ENCODE measurements at regions not wholly inside any gene's neighbourhood (a gene's known extent, or its start where the extent isn't known, plus 50 kb on each side); places are given as distances from the start of the nearest gene placed in this dataset.
"Not testable (repeated sequence)": the region's sequence is repeated elsewhere in the genome, so short reads cannot be mapped to it uniquely, and the experiment has no call there.

DNA sequence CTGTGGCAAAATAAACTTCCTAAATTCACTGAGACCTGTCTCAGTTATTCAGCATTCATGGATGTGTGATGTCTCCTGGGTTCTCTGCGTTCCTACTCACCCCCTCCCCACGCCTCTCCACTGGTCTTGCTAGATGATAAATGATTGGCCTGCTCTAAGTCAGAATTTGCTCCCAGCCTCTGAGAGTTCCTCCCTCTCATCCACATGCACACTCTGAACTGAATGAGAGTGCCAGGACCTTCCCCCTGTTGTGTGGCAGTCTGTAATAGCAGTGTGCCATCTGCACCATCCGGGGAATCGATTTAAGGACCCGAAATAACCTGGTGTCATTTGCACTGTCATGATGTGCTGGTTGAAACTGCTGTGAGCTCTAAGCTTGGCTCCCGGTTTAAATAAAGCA, 135.8 kb upstream of the AFDN start:
- no peak for DNase-seq

DNA sequence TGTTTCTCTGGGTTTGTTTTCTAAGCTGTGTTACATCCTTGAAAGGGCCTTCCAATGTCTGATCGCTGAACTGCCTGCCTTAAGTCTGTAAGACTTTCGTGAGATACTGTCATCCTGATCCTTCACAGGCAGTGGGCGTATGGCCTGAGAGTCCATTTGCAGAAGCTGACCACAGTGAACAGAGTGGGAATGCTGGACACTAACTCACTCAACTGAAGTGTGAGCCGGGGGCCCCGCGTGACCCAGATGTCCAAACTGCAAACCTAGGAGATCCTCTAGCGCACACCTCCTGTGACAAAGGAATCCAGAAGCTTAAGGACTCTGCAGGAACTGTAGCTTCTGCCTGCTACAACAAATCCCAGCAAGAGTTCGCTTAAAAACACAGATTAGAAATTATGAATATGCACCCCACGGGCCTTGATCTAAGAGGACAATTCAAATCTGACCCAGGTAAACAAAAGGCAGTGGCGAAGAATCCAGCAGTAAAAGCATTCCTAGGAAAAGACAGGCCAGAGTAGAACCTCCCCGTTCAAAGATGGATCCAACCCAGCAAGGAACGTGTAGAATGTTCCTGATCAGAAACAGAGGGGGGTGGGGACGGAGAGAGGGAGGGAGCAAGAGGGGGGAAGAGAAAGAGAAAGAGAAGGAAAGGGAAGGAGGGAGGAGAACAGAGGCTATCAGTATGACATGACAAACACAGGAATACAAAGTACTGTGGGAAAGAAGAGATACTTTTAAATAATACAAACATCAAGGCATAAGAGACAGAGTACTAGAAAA, 135.0 kb upstream of the AFDN start:
- no peak for DNase-seq

DNA sequence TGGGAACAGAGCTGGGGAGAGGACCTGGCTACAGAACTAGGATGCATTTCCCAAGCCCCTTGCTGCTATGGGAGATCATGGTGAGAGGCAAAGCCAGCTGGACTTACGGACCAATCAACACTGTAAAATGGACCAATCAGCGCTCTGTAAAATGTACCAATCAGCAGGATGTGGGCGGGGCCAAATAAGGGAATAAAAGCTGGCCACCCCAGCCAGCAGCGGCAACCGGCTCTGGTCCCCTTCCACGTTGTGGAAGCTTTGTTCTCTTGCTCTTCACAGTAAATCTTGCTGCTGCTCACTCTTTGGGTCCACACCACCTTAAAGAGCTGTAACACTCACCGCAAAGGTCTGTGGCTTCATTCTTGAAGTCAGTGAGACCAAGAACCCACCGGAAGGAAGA, 133.2 kb upstream of the AFDN start:
- not testable (repeated sequence) for DNase-seq

DNA sequence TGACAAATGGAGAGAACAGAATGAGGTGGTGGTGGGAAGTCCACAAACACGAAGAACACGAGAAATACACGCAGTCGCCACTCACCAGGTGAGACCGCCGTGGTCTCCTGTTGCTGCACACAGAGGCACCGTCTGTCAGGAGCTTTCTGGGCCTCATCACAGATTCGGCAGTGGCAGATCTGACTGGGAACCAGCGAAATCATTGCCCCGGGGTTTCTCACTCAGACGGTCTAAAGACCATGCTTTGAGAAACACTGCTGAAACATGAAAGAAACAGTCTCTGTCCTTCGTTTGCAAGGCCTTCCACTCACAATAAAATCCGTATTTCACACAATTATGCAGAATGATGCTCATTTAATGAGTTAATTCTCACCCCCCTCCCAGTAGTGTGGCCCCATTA, 130.9 kb upstream of the AFDN start:
- no peak for DNase-seq

DNA sequence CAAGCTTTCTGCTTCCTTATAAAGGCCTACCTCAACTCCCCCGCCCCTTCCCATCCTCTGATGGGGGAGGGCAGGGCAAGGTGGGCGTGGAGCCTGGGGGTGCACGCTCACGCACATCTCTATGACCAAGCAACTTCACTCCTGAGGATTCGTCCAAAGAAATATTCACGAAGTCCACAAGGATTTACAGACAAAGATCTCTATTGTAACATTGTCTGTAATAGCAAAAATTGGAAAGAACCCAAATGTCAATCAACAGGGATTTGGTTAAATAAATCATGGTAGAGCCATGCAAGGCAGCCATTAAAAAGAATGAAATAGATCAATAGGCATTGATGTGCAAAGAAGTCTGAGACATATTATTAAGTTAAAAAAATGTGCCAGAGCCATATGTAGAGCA, 130.4 kb upstream of the AFDN start:
- no peak for DNase-seq

DNA sequence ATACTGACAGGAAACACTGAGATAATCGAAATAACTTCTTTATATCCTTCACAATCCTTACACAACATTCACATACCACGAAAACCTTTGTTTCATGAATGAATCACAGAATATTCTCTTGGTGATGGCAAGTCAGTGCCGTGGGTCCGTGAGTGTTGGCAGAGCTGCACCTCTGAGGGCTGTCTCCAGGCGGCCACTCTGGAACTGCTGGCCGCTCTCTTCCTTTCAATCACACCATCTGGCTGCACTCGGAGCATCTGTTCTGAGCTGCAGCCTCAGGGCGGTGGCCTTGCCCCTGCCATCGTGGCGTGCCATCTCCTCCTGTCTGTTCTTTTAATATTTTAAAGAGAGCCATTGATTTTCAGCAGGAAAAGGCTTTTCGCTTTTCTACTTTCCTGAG, 129.4 kb upstream of the AFDN start:
- DNase-seq: no peak

DNA sequence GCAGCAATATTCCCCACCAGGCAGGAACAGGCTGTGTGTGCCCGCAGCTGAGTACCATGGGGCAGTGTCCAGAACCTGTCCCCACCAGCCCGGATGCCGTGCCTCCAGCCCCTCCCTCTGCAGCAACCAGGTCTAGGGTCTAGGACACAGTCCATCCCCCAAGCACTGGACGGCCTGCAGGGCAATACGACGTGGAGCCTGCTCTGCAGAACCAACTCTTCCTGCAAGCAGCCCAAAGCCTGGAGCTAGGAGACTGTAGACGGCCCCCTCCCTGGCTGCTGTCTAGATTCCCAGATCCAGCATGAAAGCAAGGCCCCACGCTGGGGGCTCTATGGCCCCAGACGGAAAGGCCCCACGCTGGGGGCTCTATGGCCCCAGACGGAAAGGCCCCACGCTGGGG, 128.2 kb upstream of the AFDN start:
- DNase-seq: no peak

DNA sequence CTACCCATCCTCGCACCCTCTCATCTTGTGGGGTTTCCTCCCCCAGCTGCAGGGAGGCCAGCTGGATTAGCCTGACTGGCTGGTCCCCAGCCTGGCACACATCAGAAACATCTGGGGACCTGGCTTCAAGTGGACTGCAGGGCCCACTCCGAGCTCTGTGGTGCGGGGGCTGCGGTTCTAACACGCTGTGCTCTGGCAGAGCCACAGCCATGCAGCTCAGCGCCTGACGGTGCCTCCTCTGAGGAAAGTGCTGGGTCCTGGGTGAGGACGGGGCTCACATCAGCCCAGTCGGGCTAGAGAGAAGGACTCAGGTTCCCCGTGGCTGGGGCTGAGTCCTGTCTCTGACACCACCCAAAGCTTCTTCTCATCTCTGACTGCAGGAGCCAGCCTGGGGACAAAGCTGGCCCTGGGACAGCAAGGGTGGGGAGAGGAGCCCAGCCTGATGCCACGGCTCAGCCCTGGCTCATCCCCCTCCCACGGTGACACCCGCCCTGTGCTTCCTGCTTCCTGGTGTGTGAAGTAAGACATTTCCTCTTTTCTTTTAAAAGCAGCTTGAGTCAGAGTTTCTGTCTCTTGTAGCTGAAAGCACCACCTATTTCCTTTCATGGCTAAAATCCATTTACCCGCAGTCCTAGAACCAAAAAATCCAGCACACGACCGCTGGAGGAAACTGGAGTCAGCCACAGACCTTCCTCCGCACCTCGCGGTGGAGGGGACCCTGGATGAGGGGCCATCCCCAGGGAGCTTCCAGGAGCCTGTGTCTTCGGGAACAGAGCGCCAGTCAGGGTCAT, 127.4 kb upstream of the AFDN start:
- peak; percentile 56 to 76 for DNase-seq

DNA sequence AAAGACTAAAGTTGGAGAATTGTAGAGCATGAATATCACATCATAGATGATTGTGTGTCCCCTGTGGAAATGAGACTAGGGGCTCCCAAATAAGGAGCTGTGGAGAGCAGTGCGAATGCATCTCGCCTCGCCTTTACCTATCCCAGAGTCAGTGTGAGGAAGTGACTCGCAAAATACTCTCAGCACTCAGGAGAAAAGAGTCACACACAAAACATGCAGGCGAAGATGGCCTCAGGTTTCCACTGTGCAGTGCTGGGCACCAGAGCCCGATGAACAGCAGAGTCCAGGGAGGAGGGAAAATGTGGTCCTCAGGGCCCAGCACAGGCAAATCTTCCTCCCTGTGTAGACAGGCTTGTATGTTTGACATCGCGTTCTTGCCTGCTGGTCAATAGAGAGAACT, 126.5 kb upstream of the AFDN start:
- no peak for DNase-seq

DNA sequence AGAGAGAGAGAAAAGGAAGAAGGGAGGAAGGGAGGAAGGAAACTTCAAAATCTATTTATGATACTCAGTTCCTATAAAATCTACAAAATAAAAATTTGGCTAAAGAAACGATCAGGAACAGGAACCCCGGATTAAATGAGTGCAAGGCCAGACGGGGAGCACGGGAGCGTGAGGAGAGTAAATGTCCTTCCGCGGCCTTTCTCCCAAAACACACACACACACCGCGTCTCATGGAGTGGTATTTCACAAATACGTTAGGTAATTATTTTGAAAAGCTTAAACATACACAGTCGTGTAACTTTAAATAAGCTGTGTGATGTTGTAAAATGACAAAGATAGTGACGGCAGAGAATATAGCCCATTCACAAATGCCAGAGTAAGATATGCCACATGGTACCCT, 125.7 kb upstream of the AFDN start:
- no peak for DNase-seq

DNA sequence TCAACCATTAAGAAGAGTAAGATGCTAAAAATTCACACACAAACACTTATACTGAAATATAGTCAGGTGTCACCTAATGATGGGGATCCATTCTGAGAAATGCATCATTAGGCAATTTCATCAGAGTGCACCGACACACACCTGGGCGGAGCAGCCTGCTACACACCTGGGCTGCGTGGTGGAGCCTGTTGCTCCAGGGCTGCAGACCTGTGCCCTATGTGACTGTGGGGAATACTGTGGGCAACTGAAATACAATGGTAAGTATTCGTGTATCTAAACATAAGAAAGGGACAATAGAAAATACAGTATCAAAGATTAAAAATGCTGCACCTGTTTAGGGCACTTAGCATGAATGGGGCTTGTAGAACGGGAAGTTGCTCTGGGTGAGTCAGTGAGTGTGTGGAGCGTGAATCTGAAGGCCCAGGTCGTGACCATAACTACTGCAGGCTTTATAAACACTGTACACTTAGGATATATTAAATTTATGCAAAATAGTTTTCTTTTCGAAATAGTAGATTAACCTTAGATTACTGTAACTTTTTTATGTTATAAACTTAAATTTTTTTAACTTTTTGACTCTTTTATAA, 124.4 kb upstream of the AFDN start:
- DNase-seq: no peak

DNA sequence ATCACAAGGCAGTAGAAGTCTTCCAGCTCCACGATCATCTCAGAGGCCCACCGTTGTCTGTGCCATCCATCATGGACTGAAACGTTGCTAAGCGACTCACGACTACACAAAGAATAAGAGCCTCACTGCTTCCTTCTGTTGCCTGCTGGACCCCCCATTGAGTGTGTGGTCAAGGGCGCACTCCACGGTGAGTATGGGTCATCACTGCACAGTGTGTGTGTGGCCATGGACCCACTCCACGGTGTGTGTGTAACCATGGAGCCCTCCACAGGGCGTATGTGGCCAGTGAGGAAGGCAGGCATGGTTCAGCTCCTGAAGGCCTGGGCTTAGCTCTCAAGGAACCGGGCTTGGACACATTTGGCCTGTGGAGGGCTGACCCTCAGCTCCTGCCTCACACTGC, 123.4 kb upstream of the AFDN start:
- no peak for DNase-seq

DNA sequence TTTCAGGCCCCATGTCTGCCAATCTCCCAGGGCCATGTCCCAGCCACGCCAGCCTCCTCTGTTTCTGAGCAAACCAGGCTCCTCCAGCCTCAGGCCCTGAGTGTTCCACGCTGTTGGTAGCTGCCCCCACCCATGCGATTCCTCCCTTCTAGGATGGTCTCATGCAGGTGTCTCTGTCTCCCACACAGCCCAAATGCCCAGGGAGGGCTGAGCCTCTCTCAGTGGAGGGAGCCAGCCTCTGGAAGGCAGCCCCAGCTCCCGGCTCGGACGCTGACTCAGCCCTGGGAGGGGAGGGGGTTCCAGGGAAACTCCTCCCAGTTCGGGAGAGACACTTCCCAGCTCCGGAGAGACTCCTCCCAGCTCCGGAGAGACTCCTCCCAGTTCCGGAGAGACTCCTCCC, 122.9 kb upstream of the AFDN start:
- no peak for DNase-seq

DNA sequence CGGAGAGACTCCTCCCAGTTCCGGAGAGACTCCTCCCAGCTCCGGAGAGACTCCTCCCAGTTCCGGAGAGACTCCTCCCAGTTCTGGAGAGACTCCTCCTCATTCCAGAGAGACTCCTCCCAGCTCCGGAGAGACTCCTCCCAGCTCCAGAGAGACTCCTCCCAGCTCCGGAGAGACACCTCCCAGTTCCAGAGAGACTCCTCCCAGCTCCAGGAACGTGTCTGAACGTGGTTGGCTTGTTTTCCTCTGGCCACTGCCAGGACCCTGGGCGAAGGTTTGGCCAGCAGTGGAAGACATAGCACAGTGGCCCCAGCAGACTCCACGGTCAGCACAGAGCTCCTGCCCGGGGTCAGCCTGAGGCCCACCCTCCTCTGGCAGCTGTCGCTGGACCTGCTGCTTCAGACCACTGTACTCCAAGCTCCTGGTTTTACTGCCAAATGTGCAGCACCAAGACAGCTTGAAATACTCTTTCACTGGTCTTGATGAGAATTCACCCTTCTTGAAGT, 122.3 kb upstream of the AFDN start:
- no peak for DNase-seq

DNA sequence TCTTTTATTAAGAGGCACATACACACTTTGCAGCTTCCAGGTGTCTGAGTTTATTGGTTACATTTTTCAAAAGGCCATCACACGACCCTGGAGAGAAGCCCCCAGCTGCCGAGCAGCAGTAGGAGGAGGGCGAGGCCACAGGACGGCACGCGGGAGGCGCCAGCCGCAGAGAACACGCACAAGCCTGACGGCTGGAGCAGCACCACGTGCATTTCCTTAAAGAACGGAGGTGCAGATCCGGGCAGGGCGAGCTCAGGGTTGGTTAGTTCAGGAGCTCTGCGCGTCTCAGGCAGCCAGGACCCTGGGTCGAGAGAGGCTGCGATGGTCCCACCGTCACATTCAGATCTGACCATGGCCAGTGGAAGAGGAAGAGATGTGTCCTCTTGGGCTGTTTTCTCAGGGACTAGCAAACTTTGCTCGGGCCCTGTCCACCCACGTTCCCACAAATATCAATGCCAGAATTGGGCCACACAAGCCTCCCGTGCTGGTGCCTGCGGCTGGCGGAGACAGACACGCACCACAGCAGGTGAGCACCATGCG, 121.4 kb upstream of the AFDN start:
- no peak for DNase-seq

DNA sequence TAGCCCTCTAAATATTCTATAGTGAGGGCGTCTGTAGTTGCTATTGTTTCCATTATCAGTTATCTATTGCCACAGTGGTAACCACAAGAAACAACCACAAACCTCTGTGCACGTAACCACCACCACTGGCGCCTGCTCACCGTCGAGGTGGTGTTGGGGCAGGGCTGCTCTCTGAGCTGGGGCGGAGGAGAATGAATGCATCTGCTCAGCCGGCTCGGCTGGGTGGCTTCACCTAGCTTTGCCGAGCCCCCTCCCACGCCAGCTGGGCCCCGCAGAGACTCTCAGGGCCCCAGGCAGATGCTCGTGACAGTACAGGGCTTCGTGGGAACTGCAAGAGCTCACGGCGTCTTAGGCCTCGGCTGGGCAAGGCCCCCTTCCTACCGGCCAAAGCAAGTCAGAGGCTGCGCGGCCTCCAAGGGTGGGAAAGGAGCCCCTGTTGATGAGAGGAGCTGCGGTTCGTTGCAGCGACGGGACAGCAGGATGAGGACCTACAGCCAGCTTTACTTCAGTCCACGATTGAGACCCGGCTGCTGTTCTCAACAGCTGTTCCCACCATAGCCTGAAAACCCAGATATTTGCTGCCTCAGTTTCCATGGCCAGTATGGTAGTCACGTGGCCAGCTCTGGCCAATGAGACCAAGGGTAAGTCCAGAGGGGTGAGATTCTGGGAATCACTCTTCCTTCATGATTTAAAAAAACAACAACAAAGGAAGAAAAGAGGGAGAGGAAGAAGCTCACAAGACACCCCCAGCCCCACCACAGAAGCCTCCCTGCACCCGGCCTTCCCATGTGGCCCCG, 120.2 kb upstream of the AFDN start:
- DNase-seq: peak; percentile 55 to 81

DNA sequence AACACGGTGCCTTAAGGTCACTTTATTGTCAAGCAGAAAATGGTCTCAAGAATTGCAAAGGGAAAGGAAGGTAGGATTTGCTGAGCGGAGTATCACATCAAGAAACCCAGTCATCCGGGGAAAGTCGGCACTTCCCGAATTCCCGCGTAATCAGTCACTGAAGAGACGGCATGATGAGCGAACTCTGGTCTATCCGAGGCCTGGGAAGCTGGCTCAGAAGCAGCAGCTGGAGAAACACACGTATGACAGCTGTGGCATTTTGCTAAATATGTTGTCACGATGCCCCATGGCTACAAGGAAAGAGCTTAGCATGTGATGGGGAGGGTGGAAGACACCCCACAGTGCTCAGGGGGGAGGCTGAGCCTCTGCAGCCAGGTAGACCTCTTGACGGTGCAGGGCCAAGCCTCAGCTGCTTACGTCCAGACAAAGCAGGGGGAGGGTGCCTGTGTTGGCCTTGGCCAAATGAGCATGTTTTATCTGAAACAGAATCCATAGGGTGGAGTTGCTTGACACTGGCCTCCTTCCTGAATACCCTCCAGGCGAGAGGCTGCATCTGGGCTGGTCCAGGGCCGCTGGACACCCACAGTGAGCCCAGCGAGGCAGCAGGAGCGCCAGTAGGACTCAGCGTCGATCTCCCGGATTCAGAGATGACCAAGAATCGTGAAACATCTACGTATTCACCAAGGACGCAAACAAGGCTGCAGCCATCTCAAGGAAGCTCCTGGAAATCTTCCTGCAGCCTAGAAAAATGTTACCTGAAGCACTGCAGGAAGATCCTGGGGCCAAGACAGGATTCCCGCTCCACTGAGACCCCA, 118.8 kb upstream of the AFDN start:
- no peak for DNase-seq

DNA sequence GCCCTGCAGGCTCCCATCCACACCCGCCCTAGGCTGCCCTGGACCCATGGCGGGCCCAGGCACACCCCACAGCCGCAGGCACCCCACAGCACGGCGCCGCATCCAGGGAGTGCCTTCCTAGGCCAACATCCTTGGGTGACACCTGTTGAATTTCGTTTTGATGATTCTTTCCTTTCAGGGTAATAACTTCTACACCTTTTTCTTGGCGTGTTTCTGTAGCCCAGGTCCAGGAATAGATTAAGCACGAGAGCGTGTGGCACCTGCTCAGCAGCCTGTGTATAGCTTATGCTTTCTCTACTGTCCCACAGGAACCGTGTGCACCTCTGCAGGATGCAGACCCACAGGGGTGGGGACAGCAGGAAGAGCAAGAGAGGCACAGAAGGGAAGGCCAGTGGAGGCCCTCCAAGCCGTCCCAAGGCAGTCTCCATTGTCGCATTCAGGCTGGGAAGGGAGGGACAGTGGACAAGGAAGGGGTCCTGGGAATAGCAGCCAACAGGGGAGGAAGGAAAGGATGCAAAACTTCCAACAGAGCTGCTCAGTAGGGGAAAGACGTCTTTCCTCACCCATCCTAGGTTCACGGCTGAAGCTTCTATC, 118.1 kb upstream of the AFDN start:
- no peak for DNase-seq

DNA sequence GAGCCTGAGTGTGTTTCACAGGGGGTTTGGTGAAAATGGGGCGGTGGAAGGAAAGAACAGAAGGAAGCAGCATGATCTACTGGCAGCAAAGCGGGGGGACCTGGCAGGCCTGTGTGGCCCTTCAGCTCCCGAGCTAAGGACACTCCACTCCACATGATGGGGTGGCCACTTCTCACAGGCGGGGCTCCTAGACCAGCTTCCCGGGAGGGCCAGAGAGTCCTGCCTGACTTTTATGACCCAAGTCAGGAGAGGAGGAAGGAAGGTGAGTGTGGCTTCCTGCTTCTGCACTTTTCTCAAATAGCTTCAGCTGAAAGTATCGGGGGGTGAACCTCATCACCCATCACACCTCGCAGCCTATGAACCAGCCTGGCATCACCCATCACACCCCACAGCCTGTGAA, 117.5 kb upstream of the AFDN start:
- DNase-seq: no peak

DNA sequence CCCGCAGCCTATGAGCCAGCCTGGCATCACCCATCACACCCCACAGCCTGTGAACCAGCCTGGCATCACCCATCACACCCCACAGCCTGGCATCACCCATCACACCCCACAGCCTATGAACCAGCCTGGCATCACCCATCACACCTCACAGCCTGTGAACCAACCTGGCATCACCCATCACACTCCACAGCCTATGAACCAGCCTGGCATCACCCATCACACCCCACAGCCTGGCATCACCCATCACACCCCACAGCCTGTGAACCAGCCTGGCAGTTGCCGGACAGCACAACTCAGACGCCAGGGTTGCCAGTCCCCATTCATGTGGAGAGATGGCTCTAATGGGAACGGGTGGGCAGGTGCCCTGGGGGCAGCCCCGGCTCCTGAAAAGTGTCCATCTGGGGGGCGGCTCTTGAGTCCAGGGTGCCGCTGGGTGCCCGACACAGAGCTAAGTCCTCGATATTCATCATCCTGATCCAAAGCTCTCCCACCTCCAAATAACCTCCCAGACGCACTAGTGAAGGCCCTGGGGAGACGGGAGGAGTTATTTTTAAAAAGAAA, 116.9 kb upstream of the AFDN start:
- DNase-seq: not testable (repeated sequence)

DNA sequence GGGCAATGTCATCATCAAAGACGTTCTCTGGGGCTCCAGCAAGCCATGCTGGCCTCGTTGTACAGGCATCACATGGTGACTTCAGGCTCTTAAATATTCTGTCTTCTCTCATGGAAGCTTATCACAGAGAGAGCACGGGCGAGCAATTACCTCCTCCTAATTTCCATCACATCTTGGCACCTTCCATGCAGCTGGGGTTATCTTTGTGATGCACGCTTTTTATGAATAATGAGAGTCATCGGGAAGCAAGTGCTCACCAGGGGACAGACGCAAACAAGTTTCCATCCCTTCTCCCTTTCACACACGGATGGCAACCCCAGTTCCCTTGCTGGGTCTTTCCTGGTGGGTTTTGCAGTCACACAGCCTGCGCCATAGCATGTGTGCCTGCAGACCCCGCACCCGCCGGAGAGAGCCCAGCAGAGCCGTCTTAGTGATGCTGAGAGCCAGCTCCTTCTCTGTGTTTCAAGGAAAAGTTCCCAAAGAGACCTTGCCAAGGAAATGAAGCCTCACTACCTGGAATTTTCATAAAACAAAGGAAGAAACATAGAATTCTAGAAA, 116.3 kb upstream of the AFDN start:
- no peak for DNase-seq

Data from stimulated activated CD4-positive, alpha-beta T cell treated with anti-CD3 and anti-CD28 coated beads, Interleukin-4, amount 100 ng/mL, for 4 hours (primary cell).